WI38 (cell line): ENCODE measurements at regions not wholly inside any gene's neighbourhood (a gene's known extent, or its start where the extent isn't known, plus 50 kb on each side); places are given as distances from the start of the nearest gene placed in this dataset.

Experiments used
- H3K4me3 ChIP-seq: 2 replicates; pipeline ENCODE4 v1.5.1; 2011; ENCODE audit warnings: low read depth, mild to moderate bottlenecking, control low read depth, low read length
- TF ChIP-seq, protein P1 (sequence below): IDR thresholded peaks from 2 replicates; pipeline ENCODE4 v1.5.1; 2012; ENCODE audit warnings: low read depth, mild to moderate bottlenecking, control low read depth, low read length

DNA sequence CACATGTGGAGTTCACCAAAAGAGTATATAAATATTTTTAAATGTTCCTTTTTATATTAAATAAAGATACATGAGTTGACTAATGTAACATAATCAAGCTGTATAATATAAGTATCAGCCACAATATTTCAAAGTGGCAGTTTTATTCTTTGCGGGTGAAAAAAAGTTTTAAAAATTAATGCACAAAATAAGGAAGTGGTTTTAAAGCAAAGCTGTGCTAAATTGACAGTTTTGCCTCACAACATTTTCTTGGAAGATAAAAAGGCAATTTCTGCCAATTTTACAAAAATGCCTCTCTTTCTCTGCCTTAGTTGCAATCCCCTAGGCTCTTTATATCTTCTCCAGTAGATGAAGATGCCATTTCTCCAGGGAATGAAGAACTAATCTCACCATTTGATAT, 719.1 kb downstream of the C12orf50 start:
- no peak overlapping the region for H3K4me3 ChIP-seq
- TF ChIP-seq, protein P1, sequence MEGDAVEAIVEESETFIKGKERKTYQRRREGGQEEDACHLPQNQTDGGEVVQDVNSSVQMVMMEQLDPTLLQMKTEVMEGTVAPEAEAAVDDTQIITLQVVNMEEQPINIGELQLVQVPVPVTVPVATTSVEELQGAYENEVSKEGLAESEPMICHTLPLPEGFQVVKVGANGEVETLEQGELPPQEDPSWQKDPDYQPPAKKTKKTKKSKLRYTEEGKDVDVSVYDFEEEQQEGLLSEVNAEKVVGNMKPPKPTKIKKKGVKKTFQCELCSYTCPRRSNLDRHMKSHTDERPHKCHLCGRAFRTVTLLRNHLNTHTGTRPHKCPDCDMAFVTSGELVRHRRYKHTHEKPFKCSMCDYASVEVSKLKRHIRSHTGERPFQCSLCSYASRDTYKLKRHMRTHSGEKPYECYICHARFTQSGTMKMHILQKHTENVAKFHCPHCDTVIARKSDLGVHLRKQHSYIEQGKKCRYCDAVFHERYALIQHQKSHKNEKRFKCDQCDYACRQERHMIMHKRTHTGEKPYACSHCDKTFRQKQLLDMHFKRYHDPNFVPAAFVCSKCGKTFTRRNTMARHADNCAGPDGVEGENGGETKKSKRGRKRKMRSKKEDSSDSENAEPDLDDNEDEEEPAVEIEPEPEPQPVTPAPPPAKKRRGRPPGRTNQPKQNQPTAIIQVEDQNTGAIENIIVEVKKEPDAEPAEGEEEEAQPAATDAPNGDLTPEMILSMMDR, result no peak

DNA sequence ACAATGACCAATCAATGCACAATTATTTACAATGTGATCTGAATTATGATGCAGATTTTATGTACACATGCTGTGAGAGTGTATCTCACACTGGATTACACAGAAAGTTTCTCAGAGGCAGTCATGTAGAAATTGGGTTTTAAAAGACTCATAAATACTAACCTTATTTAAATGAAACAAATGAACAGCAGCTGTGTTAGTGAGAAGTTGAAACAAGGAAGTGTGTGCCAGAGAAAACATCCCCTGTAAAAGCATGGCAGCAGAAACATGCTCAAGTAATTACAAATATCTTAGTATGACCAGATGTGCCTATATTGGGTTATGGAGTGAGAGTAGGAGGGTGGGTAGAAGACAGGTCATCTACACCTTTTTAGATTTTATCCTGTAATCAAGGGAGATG, 723.7 kb downstream of the C12orf50 start:
- TF ChIP-seq, protein P1, result no peak
- no peak overlapping the region for H3K4me3 ChIP-seq

DNA sequence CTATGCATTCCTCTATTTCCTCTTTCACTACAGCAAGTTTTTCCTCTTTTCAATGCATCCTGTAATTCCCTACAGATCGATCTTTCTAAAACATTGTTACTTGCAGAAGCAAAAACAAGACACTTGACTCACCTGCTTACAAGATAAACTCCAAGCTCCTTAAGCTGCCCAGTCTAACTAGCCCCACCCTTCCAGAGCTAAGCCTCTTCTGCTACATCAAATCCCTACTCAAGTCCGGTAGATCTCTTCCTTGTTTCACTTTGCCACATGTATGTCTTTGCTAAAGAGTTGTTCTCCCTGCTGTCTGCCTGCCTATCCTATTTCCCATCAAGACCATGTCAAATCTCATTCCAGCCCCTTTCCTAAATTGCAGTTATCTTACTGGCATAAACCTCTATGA, 724.8 kb downstream of the C12orf50 start:
- H3K4me3 ChIP-seq, result no peak overlapping the region
- TF ChIP-seq, protein P1, result no peak

DNA sequence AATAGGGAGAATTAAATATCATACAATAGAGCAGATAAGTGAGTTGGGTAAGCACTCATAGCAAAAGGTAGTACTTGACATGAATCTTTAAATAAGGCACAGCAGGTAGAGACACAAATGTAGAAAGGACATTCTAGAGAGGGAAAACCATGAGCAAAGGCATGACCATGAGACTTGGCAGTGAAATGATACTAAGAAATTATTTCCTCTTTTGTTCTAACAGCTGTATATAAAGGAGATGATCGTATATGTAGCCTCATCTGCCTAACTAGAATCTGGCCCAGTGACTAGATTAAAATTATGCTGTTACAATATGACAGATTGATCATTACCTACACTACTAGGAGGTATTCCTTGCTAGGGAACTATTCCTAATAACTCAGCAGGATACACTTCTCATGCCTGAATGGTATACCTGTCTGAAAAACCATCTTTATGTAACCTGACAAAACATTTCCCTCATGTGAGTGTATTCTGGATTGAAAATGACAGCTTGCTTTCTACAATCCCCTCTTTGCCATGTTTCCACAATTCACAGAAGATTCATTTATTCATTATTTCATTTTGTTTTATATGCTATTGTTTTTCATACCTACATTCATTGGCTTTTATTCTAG, 725.7 kb downstream of the C12orf50 start:
- TF ChIP-seq, protein P1, result no peak
- H3K4me3 ChIP-seq, result no peak overlapping the region

GRCh38 chr12:87302126-87302745, 727.0 kb downstream of the C12orf50 start:
- H3K4me3 ChIP-seq, result no peak overlapping the region
- TF ChIP-seq, protein P1, result no peak

- H3K4me3 ChIP-seq, result no peak overlapping the region
These were observed 738.7 kb downstream of the C12orf50 start for GRCh38 chr12:87290505-87290904.

GRCh38 chr12:87283886-87284285, 745.3 kb downstream of the C12orf50 start:
- TF ChIP-seq, protein P1, result no peak
- H3K4me3 ChIP-seq, result no peak overlapping the region

More at GRCh38 chr12:87290505-87290904, 738.7 kb downstream of the C12orf50 start:
- TF ChIP-seq, protein P1, result no peak
